KOPT-K1 (cell line): ENCODE measurements at regions not wholly inside any gene's neighbourhood (a gene's known extent, or its start where the extent isn't known, plus 50 kb on each side); places are given as distances from the start of the nearest gene placed in this dataset.
"Not testable (repeated sequence)": the region's sequence is repeated elsewhere in the genome, so short reads cannot be mapped to it uniquely, and the experiment has no call there.

Experiments used
- H3K27ac ChIP-seq: fragments of 200-600 bp; sonication (generic); 2 replicates; pipeline ENCODE4 v1.5.1; 2016; ENCODE audit warnings: antibody characterized with exemption, mild to moderate bottlenecking, low read depth, low read length; ENCODE audit not compliant: poor library complexity, severe bottlenecking
- H3K36me3 ChIP-seq: fragments of 200-600 bp; sonication (generic); 2 replicates; pipeline ENCODE4 v1.5.1; 2017; ENCODE audit warnings: antibody characterized with exemption, mild to moderate bottlenecking, low read length, moderate library complexity; ENCODE audit not compliant: insufficient read depth
- H3K9me3 ChIP-seq: fragments of 200-600 bp; sonication (generic); 2 replicates; pipeline ENCODE4 v1.5.1; 2017; ENCODE audit warnings: antibody characterized with exemption, low read length, mild to moderate bottlenecking; ENCODE audit not compliant: insufficient read depth, poor library complexity, severe bottlenecking

GRCh38 chr4:132059227-132059626, 1089.9 kb upstream of the PCDH10 start:
- no peaks in the 10 kb centered on the region for H3K36me3 ChIP-seq
- peaks cover 24% of the 10 kb centered on the region for H3K9me3 ChIP-seq
- H3K27ac ChIP-seq, result no peak overlapping the region

DNA sequence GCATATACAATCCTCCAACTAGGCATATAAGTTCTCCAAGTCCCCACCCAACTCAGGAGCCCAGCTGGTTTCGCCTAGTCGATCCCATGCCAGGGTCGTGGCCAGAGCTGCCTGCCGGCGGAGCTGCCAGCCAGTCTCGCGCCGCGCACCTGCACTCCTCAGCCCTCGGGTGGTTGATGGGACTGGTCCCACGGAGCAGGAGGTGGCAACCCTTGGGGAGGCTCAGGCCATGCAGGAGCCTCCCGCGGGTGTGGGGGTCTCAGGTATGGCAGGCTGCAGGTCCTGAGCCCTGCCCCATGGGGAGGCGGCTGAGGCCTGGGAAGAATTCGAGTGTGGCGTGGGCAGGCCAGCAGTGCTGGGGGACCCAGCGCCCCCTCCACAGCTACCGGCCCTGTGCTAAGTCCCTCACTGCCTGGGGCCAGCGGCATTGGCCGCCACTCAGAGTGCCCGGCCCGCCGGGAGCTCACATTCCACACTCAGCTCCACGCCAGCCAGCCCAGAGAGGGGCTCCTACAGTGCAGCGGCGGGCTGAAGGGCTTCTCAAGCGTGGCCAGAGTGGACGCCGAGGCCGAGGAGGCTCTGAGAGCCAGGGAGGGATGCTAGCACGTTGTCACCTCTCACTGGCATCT, 1086.4 kb upstream of the PCDH10 start:
- H3K9me3 ChIP-seq, result peaks cover 20% of the 10 kb centered on the region
- H3K27ac ChIP-seq, result no peak overlapping the region
- H3K36me3 ChIP-seq, result no peaks in the 10 kb centered on the region

DNA sequence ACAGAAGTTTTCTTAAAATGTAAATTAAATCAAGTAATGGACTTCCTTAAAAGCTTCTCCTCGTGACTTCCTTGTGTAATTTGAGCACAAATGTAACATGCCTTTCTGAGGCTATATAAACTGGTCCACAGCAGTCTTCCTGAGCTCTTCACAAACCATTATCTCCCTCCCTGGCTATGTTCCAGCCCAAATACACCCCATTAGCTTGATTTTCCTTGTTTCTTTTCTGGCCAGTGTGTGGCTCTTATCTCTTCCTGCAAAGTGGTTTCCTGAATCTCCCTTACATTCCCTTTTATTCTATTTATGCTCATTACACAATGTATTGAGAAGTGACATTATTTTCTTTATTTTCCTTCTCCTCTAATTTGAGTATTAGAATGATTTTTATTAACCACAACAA, 1085.3 kb upstream of the PCDH10 start:
- H3K36me3 ChIP-seq, result no peaks in the 10 kb centered on the region
- H3K9me3 ChIP-seq, result peaks cover 9% of the 10 kb centered on the region
- no peak overlapping the region for H3K27ac ChIP-seq

DNA sequence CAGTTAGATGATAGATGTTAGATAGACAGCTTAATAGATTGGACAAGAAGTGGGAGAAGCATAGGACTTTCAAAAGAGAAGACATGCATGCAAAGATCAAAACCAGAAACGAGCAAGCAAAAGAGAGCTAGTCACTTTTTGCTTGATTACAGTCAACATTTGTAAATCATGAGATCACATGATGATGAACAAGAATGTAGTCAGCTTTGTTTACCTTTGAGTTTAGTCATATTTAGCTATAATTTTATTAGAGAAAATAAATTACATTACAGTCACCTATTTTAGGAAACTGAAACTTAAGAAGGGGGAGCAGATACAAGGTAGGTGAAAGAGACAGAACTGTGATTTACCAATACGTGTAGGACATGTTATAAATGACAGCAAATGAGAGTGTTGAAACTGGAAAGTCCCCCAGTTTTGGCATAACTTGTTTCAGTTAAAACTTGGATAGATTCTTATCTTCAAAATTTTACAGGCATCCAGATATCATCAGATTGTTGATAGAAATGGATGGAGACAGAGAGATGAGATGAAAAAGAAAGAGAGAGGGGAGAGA, 1083.1 kb upstream of the PCDH10 start:
- H3K36me3 ChIP-seq, result no peaks in the 10 kb centered on the region
- no peak overlapping the region for H3K27ac ChIP-seq
- peaks cover 6% of the 10 kb centered on the region for H3K9me3 ChIP-seq

DNA sequence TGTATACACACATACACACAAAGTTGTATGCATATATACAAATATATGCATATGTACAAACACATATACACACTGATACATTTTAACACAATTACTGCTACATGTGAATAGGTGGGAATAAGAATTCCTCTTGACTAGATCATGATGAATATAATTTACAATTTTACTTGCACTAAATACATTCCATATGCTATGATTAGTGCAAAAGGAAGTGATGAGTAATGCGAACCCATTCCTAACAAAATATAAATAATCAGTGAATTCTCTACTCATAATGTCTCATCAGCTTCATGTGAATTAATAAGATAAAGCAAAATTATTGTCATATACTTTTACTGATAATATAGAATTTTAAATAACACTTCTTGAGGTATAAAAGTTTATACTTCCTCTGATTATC, 1077.3 kb upstream of the PCDH10 start:
- no peak overlapping the region for H3K27ac ChIP-seq
- no peaks in the 10 kb centered on the region for H3K9me3 ChIP-seq
- no peaks in the 10 kb centered on the region for H3K36me3 ChIP-seq

DNA sequence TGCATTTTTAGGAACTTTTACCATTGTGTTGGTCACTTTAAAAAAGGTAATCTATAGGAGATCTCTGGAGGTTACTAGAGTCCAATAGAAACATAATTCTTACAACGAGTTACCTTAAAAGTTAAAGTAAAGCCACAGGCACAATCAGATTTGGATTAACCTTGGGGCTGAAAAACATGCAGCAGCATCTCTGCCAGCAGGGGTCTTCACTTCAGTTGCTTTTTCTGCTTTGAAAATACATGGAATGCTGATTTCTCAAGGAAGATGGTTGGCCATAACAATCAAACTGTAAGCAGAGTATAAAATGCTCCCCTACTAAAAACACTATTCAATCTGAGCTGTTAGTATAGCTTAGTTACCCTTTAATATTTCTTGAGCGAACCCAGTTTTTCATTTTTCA, 1072.3 kb upstream of the PCDH10 start:
- Histone ChIP-seq H3K9me3 (no peaks in the 10 kb centered on the region), H3K27ac (no peak overlapping the region), H3K36me3 (no peaks in the 10 kb centered on the region)

DNA sequence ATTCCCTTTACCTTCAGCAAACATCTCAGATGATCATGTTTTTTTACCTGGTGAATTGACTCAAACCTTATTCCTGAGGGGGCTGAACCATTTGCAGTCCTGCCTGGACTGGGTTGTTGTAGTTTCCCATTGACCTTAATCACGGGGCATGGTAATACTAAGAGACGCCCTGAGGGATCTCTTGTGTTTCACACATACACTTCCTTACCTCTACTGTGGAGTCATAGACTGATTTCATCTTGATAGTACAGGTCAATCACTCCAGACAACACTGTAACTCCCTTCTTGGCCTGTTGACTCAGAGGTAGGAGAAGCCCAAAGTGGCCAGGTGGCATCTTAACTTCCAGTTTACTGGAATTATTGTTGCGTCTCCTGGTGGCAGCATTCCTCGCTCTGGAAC, 1064.0 kb upstream of the PCDH10 start:
- no peaks in the 10 kb centered on the region for H3K36me3 ChIP-seq
- H3K9me3 ChIP-seq, result no peaks in the 10 kb centered on the region
- H3K27ac ChIP-seq, result no peak overlapping the region

- Histone ChIP-seq H3K9me3 (peaks cover 5% of the 10 kb centered on the region), H3K27ac (no peak overlapping the region), H3K36me3 (no peaks in the 10 kb centered on the region)
These were observed 1055.1 kb upstream of the PCDH10 start for GRCh38 chr4:132094017-132094416.

GRCh38 chr4:132097041-132097440, 1052.1 kb upstream of the PCDH10 start:
- Histone ChIP-seq H3K36me3 (no peaks in the 10 kb centered on the region), H3K9me3 (peaks cover 5% of the 10 kb centered on the region), H3K27ac (no peak overlapping the region)

- Histone ChIP-seq H3K9me3 (no peaks in the 10 kb centered on the region), H3K27ac (no peak overlapping the region), H3K36me3 (no peaks in the 10 kb centered on the region)
These were observed 1047.6 kb upstream of the PCDH10 start for GRCh38 chr4:132101526-132101925.

DNA sequence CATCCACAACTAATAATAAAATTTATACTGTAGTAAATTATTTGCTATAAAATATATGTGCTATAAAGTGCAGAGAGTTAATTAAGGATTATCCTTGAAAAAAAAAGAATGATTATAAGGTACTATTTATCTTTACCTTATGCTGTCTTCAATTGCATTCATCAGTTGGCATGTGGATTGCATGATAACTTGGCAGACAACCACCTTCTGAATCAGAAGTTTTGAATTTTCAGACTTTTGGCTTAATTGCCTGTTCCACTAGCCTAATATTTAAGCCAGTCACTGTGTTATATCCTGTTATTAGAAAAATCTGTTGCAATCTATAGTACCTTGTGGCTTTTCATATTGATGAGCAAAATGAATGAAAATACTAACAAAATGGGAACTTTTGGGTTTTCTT, 1040.3 kb upstream of the PCDH10 start:
- H3K9me3 ChIP-seq, result no peaks in the 10 kb centered on the region
- H3K27ac ChIP-seq, result no peak overlapping the region
- no peaks in the 10 kb centered on the region for H3K36me3 ChIP-seq

DNA sequence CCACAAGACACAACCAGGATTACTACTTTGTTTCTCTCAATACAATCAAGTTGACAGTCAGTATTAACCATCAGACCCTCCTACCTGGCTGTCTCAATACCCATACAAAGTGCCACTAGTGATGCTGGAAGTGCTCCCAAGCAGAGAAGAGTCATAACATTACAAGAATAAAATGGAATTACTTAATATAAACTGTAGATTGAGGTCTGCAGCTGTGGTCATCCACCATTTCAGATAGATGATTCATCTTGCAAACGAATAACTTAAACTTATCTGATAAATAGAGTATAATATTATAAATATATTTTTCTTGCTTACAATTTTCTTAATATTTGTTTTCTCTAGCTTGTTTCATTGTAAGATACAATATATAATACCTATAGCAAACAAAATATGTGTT, 1034.2 kb upstream of the PCDH10 start:
- H3K36me3 ChIP-seq, result no peaks in the 10 kb centered on the region
- H3K27ac ChIP-seq, result no peak overlapping the region
- no peaks in the 10 kb centered on the region for H3K9me3 ChIP-seq

DNA sequence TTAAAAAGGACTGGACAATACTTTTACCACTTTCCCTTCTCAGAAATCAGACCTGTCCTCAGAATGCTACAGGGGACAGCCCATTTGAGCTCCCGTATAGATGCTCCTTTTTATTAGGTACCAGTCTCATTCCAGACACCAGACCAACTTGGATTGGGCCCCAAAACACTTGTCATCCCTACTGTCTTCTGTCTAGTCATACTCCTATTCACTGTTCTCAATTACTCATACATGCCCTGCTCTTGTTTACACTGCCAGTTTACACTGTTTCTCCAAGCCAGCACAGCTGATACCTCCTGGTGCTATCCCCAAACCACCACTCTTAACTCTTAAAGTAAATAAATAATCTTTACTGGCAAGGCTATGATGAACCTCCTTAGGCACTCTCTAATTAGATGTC, 1026.4 kb upstream of the PCDH10 start:
- not testable (repeated sequence) for H3K27ac ChIP-seq, H3K9me3 ChIP-seq, H3K36me3 ChIP-seq

DNA sequence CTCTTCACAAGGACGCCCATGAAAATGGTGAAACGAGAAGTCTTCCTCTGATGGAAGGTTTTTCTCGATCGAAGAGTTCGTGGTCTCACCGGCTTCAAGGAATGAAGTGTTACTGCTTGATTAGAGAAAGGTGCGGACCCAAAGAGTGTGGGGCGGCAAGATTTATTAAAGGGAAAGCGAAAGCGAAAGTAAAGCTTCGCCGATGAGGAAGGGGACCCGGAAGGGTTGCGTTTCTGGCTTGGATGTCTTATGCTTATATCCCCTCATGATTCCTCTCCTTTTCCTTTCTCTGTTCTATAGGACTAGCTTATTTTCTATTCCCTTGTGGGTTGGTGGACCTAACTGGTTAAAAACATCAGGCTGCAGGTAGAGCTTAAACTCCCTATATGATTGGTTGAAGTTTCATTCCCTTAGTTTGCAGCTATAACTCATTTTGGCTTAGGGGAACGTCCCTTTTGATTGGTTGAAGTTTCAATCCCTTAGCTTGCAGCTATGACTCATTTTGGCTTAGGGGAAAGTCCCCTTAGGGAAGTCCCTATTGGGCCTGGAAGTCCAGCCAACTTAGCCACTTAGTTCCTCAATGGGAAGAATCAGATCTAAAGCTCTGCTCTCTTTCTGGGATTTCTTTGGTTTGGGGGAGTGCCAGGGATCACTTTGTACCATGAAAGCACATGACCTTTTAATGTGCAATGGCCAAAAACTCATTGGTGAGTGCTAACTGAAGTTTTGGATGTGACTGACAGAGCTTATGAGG, 1025.0 kb upstream of the PCDH10 start:
- Histone ChIP-seq H3K9me3 (no peaks in the 10 kb centered on the region), H3K36me3 (no peaks in the 10 kb centered on the region), H3K27ac (no peak overlapping the region)

DNA sequence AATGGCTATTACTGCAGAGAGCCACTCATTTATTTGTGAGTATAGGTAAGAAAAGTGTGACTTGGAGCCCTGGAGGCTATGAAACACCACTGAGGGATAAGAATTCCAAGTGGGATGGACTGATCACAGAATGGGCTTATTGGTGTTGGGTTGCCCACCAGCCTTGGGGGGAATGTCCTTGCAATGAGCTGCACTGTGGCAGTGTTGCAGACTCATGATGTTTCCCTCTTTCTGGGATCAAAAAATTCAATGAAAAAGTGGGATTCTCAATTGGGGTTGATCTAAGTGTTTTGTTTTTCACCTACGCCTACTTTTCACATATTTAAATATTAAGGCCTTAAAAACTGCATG, 1024.5 kb upstream of the PCDH10 start:
- Histone ChIP-seq H3K36me3 (no peaks in the 10 kb centered on the region), H3K9me3 (no peaks in the 10 kb centered on the region), H3K27ac (no peak overlapping the region)

GRCh38 chr4:132125131-132125530, 1024.0 kb upstream of the PCDH10 start:
- H3K27ac ChIP-seq, result no peak overlapping the region
- no peaks in the 10 kb centered on the region for H3K36me3 ChIP-seq
- H3K9me3 ChIP-seq, result no peaks in the 10 kb centered on the region
